ENCODE measurements at regions not wholly inside any gene's neighbourhood (a gene's known extent, or its start where the extent isn't known, plus 50 kb on each side); places are given as distances from the start of the nearest gene placed in this dataset.

DNA sequence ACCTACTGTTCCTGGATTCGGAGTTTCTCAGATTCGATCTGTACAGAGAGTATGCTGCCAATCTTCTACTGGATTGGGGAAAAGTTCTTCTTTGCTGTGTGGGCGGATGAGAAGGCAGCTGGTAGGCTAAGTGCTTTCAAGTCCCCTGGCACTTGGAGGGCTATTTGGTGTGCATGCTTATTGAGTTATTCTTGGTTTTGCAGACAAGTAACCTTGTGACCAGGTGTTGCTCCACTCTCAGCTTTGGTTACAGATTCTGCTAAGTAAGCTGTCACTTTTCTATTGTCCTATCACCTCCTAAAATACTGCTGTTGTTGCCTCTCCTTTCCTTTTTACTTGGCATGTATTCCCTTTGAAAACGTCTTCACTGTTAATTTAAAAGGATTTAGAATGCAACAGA is 1375.1 kb upstream of the LRRTM3 start:
- intact Hi-C loops (cut with DNase I), result no loop called here
- Histone ChIP-seq H3K4me1 (peaks cover 0 to 16% (median 3%) of the 10 kb centered on the region in 4 donors), H3K4me3 (no peak overlapping the region), H3K36me3 (no peaks in the 10 kb centered on the region), H3K27ac (no peak overlapping the region), H3K27me3 (no peaks in the 10 kb centered on the region), H3K9me3 (no peaks in the 10 kb centered on the region)
- TF ChIP-seq POLR2A (IDR thresholded peaks at IDR 0.05) (no peak), POLR2AphosphoS5 (IDR thresholded peaks at IDR 0.05) (no peak), EP300 (IDR thresholded peaks at IDR 0.05) (no peak), CTCF (IDR thresholded peaks at IDR 0.05) (no peak)
- WGBS, 2 donors, result 81 to 86% methylated on average over 4 of the region's 4 CpGs
- DNase-seq, result no peak

GRCh38 chr10:65555192-65555591 is 1370.6 kb upstream of the LRRTM3 start:
- H3K9me3 ChIP-seq, result no peaks in the 10 kb centered on the region
- no peak overlapping the region for H3K27ac ChIP-seq
- intact Hi-C loops (cut with DNase I), result no loop called here
- no peaks in the 10 kb centered on the region for H3K36me3 ChIP-seq
- peaks cover 0 to 13% (median 8%) of the 10 kb centered on the region in 4 donors for H3K4me1 ChIP-seq
- no peak for DNase-seq
- TF ChIP-seq EP300 (IDR thresholded peaks at IDR 0.05), result no peak
- TF ChIP-seq POLR2A (IDR thresholded peaks at IDR 0.05), result no peak
- TF ChIP-seq CTCF (IDR thresholded peaks at IDR 0.05), result no peak
- no peak for TF ChIP-seq POLR2AphosphoS5 (IDR thresholded peaks at IDR 0.05)
- H3K27me3 ChIP-seq, result no peaks in the 10 kb centered on the region
- H3K4me3 ChIP-seq, result no peak overlapping the region
- 82 to 87% methylated on average over 5 of the region's 5 CpGs for WGBS, 2 donors

- intact Hi-C loops (cut with DNase I), result no loop called here
- Histone ChIP-seq H3K4me1 (peaks cover 0 to 22% (median 14%) of the 10 kb centered on the region in 4 donors), H3K27ac (no peak overlapping the region), H3K9me3 (no peaks in the 10 kb centered on the region), H3K4me3 (no peak overlapping the region), H3K36me3 (no peaks in the 10 kb centered on the region), H3K27me3 (no peaks in the 10 kb centered on the region)
- no peak for DNase-seq
- no peak for TF ChIP-seq EP300 (IDR thresholded peaks at IDR 0.05)
- TF ChIP-seq POLR2A (IDR thresholded peaks at IDR 0.05), result no peak
- TF ChIP-seq POLR2AphosphoS5 (IDR thresholded peaks at IDR 0.05), result no peak
- no peak for TF ChIP-seq CTCF (IDR thresholded peaks at IDR 0.05)
- 94 to 95% methylated on average over 5 of the region's 5 CpGs for WGBS, 2 donors
Measured at GRCh38 chr10:65556006-65556405, 1369.8 kb upstream of the LRRTM3 start.

- intact Hi-C loops (cut with DNase I), result no loop called here
Measured at GRCh38 chr10:65559369-65559768, 1366.5 kb upstream of the LRRTM3 start.

GRCh38 chr10:65565246-65565645 is 1360.6 kb upstream of the LRRTM3 start:
- WGBS, 2 donors, result 83 to 86% methylated on average over 1 of the region's 1 CpG
- TF ChIP-seq CTCF (IDR thresholded peaks at IDR 0.05) (no peak), POLR2A (IDR thresholded peaks at IDR 0.05) (no peak), EP300 (IDR thresholded peaks at IDR 0.05) (no peak), POLR2AphosphoS5 (IDR thresholded peaks at IDR 0.05) (no peak)

More at GRCh38 chr10:65559369-65559768, 1366.5 kb upstream of the LRRTM3 start:
- Histone ChIP-seq H3K4me1 (peaks cover 0 to 22% (median 14%) of the 10 kb centered on the region in 4 donors), H3K36me3 (no peaks in the 10 kb centered on the region), H3K9me3 (no peaks in the 10 kb centered on the region), H3K27ac (peak overlapping the region in 2 of 4 donors; percentile 19 to 39), H3K27me3 (no peaks in the 10 kb centered on the region), H3K4me3 (no peak overlapping the region)
- 72 to 82% methylated on average over 2 of the region's 2 CpGs for WGBS, 2 donors
- no peak for DNase-seq
- TF ChIP-seq POLR2AphosphoS5 (IDR thresholded peaks at IDR 0.05) (peak in 2 of 4 donors; percentile 34 to 44), EP300 (IDR thresholded peaks at IDR 0.05) (no peak)

More at GRCh38 chr10:65565246-65565645, 1360.6 kb upstream of the LRRTM3 start:
- peaks cover 0 to 10% (median 9%) of the 10 kb centered on the region in 4 donors for H3K4me1 ChIP-seq
- no peak overlapping the region for H3K27ac ChIP-seq
- no peak overlapping the region for H3K4me3 ChIP-seq
- no peak for DNase-seq
- H3K36me3 ChIP-seq, result no peaks in the 10 kb centered on the region
- intact Hi-C loops (cut with DNase I), result no loop called here
- H3K27me3 ChIP-seq, result no peaks in the 10 kb centered on the region
- H3K9me3 ChIP-seq, result no peaks in the 10 kb centered on the region
